NCI-H82 (cell line): ENCODE measurements at regions not wholly inside any gene's neighbourhood (a gene's known extent, or its start where the extent isn't known, plus 50 kb on each side); places are given as distances from the start of the nearest gene placed in this dataset.
"Not testable (repeated sequence)": the region's sequence is repeated elsewhere in the genome, so short reads cannot be mapped to it uniquely, and the experiment has no call there.

Experiments used
- DNase-seq: peaks from one replicate; lab custom pipeline; 2025; lab: John Stamatoyannopoulos, UW

DNA sequence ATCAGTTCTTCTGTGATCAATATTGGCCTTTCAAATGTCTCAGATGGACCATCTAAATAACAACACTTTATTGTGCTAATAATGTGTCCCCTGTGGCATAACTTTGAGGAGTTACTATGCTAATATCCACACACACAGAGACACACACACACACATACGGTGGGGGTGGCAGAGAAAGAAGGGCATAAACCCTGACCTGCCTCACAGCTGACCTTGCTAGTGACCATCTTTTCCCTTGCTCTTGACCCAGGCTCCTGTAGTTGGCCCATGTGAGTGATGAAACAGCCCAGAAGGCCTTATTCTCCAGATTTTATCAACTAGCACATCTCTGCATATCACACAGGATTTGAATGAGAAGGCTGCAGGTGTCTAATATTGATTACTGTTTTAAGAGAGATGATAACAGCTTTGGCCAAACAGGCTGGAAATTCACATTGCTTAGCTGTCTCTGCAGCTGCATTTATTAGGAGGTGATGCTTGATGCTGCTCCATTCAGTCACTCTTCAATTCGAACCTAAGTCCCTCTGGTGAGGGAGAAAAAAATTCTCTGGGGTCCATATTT, 176.4 kb downstream of the ACTR3 start:
- DNase-seq, result no peak

DNA sequence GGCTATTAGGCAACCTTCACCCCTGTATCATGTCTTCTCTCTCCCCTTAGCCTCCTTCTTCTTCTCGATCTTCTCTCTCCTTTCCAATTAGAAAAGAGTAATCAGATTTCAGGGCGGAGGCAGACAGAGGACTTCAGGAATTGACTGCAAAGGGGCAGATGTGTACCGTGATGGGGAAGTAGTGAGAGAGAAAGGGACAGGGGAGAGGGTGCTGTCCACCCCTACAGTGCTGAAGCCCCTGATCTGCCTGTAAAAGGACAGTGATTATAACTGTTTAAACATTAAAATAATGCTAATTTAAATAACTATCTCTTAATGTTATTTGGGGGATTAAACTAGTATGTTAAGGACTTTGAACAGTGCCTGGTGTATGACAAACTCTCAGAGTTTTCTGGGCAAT, 178.5 kb downstream of the ACTR3 start:
- DNase-seq, result no peak

DNA sequence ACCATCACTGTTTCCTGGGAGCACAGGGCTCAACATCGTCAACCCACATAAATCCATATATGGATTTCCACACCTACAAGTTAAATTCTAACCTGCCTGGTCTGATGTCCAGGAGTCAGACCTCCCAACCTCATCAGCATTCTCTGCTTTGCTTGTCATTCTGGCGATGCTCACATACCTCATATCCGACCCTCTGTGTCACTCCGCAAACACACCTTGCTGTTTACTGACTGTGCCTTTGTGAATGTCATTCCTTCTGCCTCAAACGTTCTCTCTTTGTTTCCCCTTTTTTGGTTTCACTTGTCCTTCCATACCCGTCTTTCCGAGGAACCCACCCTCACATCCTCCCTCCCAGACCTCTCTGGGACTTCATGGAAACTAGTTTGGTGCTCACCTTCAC, 187.1 kb downstream of the ACTR3 start:
- DNase-seq, result no peak

DNA sequence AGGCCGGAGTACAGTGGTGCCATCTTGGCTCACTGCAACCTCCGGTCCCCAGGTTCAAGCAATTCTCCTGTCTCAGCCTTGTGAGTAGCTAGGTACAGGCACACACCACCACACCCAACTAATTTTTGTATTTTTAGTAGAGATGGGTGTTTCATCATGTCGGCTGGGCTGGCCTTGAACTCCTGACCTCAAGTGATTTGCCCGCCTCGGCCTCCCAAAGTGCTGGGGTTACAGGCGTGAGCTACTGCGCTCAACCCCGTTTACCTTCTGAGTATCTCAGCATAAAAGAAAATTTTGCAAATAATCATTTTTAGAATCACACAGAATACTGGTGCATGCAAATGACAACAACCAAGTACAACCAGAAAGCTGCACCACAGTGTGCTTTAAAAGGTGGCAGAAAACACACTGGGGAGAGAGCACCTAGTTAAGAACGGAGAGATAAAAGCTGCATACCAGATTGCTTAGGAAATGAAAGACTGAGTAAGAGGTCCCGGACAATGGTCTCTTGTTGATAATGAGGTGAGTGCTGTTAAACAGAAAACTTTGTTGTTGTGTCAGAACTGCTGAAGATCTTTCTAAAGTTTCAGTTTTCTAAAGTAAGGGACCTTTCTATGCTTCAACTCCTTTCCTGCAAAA, 189.6 kb downstream of the ACTR3 start:
- DNase-seq, result no peak

DNA sequence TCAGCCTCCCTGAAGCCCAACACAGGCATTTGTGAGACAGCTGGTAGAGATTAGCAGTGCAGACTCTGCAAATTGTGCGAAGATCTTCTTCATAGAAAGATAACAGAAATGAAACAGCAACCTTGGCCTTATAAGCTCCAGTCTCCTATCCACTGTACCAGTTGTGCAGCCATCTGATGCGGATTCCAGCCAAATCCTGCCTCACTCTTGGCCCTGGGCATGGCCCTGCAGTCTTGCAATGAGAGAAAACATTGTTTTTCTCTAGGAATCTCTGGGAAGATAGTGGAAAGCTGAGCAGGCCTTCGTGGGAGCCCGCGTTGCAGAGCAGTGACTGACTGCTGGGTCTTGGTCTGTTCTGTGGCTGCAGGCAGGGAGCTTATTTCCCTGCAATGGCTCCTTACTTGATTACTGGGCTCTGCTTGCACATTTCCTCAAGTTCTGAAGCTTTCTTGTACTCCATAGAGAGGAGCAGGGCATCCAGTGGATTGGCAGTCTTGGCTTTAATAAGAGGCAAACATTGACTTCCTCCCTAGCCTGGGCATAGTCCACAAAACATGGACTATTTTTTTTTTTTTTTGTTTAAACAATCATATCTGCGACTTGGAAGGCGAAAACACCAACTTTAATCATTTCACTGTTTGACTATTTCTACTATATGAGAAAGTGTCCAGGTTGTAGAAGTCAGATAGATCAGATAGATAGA, 193.0 kb downstream of the ACTR3 start:
- DNase-seq, result no peak

DNA sequence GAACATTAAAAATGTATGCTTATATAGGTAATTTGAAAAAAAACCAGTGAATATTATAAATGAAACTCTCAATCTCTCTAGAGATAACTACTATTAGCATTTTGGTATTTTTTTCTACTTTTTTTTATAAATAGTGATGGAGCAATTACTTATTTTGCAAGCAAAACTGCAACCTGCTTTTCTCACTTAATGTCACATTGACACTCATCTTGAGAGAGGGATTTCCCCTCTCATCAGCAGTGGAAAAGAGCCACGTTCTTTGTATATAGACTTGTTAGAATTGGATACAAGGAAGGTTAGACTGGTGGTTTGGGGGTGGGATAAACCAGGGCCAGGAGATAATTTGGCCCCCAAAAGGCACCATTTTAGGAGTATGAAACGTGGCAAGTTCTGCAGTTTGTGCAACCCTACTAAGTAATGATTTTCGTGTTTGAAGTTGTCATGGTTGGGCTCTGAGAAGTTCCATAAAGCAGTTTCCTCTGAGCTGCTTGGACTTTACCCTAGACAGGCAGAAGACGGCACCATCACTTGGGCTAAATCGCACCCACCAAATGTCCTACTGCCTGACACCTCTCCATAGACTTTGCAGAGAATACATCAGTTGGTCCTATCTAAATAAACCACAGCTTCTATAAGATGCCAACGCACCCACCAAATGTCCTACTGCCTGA, 194.0 kb downstream of the ACTR3 start:
- DNase-seq, result no peak

DNA sequence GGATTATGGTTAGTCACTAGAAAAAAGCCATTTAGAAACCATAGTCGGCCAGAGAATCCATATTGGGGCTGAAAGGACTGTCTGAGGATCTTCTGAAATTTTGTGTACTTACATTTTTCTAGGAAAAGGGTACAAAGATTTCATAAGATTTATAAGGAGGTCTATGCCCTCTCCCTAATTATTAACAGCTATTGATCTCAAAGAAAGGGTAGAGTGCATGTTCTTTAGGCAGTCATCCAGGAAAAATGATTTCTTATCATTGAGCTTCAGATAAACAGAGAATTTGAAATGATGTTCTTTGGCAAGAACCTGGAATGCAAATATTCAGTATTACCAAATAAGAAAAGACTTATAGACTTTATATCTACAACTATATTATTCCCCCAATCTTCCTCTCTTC, 195.3 kb downstream of the ACTR3 start:
- DNase-seq, result no peak

DNA sequence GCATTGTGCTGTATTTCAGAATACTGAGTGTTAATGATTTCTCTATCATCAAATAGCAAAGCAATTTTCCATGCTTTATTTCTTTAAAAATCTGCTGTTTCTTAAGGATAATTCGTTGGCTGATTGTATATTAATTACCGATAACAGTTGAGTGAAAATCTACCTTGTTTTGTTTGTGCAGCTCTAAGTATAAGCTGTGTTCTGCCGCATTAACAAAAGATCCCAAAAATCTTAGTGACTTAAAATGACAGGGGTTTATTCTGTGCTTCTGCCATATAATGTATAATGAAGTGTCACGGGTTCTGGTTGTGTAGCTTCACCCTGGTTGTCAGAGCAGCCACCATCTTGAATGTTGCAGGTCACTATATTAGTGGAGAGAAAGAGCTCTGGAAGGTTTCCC, 196.1 kb downstream of the ACTR3 start:
- no peak for DNase-seq

DNA sequence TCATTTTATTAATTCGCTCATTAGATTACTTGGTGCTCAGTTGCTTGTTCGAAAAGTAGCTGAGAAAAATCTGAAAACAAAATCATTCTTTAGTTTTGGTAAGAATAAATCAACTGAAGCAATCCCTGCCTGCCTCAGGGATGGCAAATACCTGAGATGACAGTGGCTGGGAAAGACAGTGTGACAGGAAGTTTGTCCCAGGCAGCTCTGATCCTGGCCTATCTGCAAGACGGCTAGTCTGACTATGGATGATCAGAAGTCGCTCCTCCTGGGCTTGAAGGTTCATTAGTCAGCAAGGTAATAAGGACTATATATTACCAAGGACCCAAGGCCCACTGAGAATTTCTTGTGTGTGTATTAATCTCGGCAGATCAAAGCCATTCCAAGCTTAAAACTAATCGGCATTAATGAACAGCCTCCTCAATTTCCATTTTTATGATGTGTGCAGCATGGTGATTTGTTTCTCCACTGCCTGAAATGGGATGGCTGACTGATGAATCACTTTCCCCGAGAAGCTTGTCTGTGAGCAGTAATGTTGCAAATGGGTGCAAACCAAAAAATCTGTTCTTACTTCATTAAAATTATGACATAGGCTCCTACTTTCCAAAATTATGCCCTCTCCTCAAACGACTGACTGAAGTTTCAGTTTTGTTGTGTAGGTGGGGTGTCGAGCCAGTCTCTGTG, 199.9 kb downstream of the ACTR3 start:
- DNase-seq, result no peak

DNA sequence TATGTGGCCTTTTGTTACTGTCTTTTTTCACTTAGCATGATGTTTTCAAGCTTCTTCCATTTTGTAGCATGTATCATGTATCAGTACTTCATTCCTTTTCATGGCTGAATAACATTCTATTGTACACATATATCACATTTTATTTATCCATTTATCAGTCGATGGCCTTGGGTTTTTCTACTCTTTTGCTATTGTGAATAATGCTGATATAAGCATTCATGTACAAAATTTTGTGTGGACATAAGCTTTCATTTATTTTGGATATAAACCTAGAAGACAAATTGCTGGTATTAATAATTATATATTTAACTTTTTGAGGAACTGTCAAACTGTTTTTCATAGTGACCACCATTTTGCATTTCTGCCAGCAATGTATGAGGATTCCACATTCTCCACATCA, 201.1 kb downstream of the ACTR3 start:
- DNase-seq, result no peak

DNA sequence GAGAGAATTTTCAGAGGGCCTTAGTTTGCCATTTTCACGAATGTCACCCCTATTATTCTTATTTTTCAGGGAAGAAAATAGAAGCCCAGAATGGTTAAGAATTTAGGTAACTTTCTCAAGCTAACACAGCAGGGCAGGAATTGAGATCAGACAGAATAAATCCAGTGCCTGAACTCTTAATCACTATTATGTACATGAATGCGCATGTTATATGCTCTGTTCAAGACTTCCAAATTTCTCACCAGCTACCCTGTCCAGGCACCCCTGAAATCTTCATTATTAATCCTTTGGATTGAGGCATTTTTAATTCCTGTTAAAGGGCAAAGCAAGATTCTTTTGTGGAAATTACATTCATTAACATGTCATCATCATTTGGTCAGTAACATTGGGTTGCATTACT, 218.4 kb downstream of the ACTR3 start:
- no peak for DNase-seq

DNA sequence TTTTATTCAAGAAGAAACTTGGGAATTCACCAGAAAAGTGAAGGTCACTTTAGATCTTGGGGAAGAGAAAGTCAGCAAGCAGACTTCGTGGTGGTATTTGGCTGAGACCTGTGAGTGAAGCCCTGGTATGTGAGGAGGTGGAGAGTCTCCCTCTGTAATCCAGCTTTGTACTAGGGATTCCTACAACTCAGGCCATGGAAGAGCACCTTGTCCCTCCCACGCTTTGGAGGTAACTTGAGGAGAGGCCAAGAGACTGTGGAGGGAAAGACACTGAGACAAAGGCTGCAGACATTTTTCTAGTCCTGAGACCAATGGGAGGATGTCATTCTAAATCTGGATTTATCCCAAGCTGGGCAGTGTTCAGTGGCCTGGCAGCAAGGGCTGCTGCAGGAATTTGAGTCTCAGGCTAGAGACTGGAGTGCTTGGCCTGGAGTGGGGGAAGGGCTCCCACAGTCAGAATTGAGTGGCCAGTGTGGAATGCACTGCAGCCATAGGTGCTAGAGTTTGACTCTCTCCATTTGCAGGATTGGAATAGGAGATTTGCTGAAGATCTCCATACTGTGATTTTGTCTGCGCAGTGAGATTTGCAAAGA, 219.0 kb downstream of the ACTR3 start:
- no peak for DNase-seq

DNA sequence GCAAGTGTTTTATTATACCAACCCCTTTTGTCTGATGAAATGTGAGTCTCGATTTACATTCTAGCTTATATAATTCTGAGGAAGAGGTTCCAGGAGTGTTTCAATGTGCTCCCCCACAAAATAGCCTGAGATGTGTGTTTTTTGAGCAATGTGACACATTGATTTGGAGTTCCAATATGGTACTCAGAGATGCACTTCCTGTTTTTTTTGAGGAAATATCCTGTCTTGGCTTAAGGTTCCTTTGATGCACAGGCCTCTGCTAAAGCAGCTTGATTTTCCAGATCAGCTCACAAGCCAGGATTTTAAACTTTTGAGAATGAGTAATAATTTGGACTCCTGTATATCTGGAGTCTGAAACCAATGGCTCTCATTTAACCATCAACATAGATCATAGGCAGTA, 221.4 kb downstream of the ACTR3 start:
- no peak for DNase-seq

DNA sequence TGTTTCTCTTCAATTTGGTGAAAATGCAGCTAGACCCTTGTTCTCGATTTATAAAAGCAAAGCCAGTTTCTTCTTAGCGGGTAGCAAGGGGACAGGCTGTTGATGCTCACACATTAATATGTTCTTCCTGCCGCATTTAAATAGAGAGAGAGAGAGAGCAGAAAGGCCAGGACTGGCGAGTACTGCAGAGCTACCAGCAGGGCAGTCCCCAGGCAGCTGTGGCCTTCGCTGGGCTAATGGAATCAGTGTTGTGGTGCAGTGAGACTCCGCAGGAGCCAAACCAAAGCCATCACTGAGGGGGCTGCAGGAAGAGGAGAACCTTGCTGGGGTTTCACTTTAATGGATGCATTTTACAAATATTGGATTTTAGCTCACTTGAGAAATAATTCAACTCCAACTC, 223.6 kb downstream of the ACTR3 start:
- no peak for DNase-seq

DNA sequence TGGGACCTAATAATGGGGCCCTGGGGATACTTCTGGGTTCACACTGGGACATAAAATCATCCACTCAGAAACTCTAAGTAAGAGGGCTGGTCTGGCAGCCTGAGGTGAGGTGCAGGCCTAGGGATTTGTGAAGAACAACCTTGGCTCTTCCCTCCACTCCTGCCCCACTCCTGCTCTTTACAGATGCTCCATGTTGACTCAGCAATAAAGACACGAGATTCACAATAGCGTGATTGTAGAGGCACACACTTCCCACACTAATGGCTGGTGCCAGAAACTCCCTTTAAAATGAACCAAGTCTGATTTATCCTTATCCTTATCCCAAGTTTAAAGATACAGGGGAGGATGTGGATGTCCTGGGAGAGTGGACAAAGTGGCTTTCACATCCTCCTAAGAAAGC, 228.2 kb downstream of the ACTR3 start:
- DNase-seq, result no peak

DNA sequence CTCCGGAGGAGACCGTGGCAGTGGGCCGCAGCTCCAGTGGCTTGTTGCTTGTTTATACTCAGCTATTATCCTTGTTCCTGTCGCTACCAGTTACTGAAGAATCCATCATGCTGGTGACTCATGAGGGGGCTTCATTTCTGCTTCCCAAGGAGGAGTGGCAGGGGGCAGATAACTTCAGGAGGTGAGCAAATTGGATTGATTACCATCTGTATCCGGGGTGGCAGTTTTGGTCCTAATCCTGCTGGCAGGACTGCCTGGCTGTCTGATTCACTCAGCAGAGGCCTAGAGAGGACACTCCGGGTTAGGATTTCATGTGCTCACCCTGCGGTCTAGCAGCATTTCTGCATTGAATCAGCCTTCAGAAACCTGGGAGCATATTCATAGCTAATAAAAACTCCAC, 230.0 kb downstream of the ACTR3 start:
- peak; percentile 96 for DNase-seq

DNA sequence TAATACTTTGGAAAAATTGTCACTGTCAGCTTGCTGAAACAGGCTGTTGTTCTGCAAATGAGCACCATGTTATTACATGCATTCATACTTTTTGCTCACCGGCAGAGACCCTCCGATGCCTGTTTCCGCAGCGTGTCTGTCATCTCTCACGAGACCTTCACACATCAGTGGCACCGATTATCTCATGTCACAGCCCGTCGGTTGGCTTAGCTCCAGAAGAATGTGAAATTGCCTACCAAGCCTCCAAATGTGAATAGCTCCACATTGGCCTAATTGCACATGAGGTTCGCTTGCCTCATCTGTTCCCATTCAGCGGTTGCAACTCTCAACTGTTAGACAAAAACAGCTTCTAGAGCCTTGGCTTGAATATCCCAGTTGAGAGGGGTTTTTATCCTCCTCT, 233.0 kb downstream of the ACTR3 start:
- no peak for DNase-seq

DNA sequence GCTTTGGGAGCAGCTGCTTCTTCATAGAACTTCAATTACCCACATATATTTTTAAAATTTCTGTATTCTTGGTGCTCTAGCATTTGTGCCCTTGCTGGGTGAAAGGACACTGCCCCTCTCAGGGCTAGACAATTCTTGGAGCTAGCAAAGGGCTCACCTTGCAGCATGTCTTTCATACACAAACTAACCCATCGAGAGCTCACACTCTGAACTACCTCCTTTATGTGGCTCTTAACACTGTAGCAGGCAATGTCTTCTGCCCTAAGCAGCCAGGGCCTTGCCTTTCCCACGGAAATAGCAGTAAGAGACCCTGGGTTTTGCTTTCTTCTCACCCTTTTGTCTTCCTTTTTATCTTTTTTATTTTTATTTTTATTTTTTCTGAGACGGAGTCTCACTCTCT, 234.0 kb downstream of the ACTR3 start:
- DNase-seq, result no peak

DNA sequence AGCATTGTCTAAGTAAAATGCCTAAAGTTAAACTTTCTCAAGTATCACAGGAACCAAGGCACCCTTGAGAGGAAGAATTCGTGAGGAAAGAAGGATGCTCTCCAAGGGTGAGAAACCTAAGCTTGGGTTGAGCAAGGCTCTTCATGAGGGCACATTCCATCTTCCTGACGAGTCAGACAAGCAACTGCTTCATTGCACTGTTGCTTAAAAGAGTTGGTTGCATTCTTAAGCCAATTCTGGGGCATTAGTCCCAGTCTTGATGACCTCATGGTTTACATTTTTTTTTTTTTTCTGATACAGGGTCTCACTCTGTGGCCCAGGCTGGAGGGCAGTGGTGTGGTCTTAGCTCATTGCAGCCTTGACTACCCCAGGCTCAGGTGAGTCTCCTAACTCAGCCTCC, 237.5 kb downstream of the ACTR3 start:
- DNase-seq, result peak; percentile 14

DNA sequence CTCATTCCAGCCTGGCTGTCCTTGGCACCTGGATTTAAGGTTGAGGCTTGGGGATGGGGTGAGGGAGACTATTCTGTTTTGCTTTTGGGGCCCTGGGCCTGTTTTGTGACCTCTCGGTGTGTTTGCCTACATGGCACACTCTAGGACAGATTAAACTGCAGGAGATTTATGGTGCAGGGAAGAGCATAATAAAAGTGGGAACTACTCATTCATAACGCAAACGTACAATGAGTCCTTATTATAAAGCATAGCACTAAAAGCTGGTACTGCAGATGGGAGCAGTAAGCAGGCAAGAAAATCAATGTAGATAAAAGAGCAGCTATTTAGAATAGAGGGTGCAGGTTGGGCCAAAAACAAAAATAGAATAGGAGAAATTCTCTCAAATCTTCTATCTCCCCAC, 238.4 kb downstream of the ACTR3 start:
- no peak for DNase-seq

DNA sequence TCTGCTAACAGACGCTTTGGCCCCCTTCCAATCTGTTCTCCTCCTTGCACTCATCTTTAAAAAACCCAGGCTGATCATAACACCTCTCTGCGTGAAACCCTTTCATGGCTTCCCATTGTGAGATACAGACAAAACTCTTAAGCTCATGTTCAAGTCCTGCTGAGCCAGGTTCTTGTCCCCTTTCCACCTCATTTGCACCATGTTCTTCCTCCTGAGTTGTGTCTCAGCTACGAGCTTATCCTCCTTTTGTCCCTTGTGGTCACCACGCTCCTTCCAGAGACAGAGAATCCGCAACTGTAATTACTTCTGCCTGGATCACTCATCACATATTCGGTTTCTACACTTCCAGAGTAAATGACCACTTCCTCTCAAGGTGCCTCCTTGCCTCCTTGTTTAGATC, 238.8 kb downstream of the ACTR3 start:
- DNase-seq, result no peak

DNA sequence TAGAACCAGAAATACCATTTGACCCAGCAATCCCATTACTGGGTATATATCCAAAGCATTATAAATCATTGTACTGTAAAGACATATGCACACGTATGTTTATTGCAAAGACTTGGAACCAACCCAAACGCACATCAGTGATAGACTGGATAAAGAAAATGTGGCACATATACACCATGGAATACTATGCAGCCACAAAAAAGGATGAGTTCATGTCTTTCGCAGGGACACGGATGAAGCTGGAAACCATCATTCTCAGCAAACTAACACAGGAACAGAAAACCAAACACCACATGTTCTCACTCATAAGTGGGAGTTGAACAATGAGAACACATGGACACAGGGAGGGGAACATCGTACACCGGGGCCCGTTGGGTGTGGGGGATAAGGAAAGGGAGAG, 242.2 kb downstream of the ACTR3 start:
- DNase-seq, result not testable (repeated sequence)
